Fibroblast of lung (primary cell): ENCODE measurements at regions not wholly inside any gene's neighbourhood (a gene's known extent, or its start where the extent isn't known, plus 50 kb on each side); places are given as distances from the start of the nearest gene placed in this dataset.

Experiments
- DNase-seq, 2 donors: peaks; one replicate each; pipeline versions ENCODE4 v3.0.0 to v3.0.0-alpha.2; 2010; ENCODE audit warnings: low read depth in 2 of 2
- H2AFZ ChIP-seq: 2 replicates; pipeline ENCODE4 v1.5.1; 2012; ENCODE audit warnings: low read length, control low read depth, inconsistent platforms
- H3K27ac ChIP-seq: 2 replicates; pipeline ENCODE4 v1.5.1; 2011; ENCODE audit warnings: low read length, control low read depth; ENCODE audit not compliant: insufficient read depth
- H3K27me3 ChIP-seq: 2 replicates; pipeline ENCODE4 v1.5.1; 2011; ENCODE audit warnings: mild to moderate bottlenecking, low read length; ENCODE audit not compliant: control insufficient read depth, insufficient read depth
- H3K36me3 ChIP-seq: 2 replicates; pipeline ENCODE4 v1.5.1; 2011; ENCODE audit warnings: low read length; ENCODE audit not compliant: control insufficient read depth, insufficient read depth
- H3K4me1 ChIP-seq: 2 replicates; pipeline ENCODE4 v1.5.1; 2011; ENCODE audit warnings: low read length; ENCODE audit not compliant: control insufficient read depth, insufficient read depth; ENCODE audit errors: extremely low read depth
- H3K4me2 ChIP-seq: 2 replicates; pipeline ENCODE4 v1.5.1; 2011; ENCODE audit warnings: low read length, control low read depth; ENCODE audit not compliant: insufficient read depth; ENCODE audit errors: extremely low read depth
- H3K4me3 ChIP-seq, 4 experiments: fragments of 200-600 bp in 1 of 4; sonication (generic) in 1 of 4; replicated peaks in 1 of 4; 2 replicates each; pipeline ENCODE4 v1.5.1; 2011 to 2016; ENCODE audit warnings: low read length in 4 of 4, low read depth in 3 of 4, mild to moderate bottlenecking in 3 of 4, control low read depth in 2 of 4, inconsistent platforms in 1 of 4, mixed read lengths in 1 of 4; ENCODE audit not compliant: insufficient read depth in 1 of 4; ENCODE audit errors: control extremely low read depth in 1 of 4
- H3K79me2 ChIP-seq: 2 replicates; pipeline ENCODE4 v1.5.1; 2012; ENCODE audit warnings: mild to moderate bottlenecking, low read length, inconsistent platforms; ENCODE audit not compliant: control insufficient read depth, insufficient read depth
- H3K9ac ChIP-seq: 2 replicates; pipeline ENCODE4 v1.5.1; 2011; ENCODE audit warnings: mild to moderate bottlenecking, low read length, control low read depth; ENCODE audit not compliant: insufficient read depth
- H3K9me3 ChIP-seq: 2 replicates; pipeline ENCODE4 v1.5.1; 2012; ENCODE audit warnings: low read depth, low read length; ENCODE audit not compliant: control insufficient read depth, insufficient read depth
- H4K20me1 ChIP-seq: 2 replicates; pipeline ENCODE4 v1.5.1; 2011; ENCODE audit warnings: low read length; ENCODE audit not compliant: control insufficient read depth, insufficient read depth; ENCODE audit errors: extremely low read depth
- EZH2 ChIP-seq: IDR thresholded peaks from 2 replicates; pipeline ENCODE4 v1.5.1; 2012; ENCODE audit warnings: low read length, control low read depth, mild to moderate bottlenecking; ENCODE audit errors: missing control alignments
- TF ChIP-seq, protein P1 (sequence below), 2 donors: IDR thresholded peaks in 1 of 2; conservative IDR thresholded peaks in 1 of 2; 1 replicate in 1 of 2; 2 replicates in 1 of 2; pipeline ENCODE4 v1.5.1; 2011 to 2012; ENCODE audit warnings: low read length in 2 of 2, control low read depth in 1 of 2, inconsistent platforms in 1 of 2, low read depth in 1 of 2, mild to moderate bottlenecking in 1 of 2

DNA sequence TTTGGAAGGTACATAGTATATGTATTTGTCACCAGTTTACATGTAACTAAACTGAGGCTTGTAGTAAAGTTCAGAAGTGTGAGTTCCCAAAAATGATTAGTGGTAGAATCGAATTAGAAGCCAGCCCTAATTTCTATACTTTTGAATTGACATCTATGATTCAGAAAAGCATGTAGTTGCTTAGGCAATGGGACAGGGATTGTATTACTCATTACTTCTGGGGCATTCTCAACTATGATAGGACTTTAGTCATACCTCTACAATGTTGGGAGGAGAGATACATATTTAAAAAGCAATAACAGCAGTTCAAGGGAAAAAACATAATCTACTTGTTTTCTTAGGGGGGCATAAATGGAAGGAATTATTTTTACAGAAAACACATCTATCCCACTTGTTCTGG lies 277.9 kb upstream of the E2F7 start:
- no peaks in the 10 kb centered on the region for H3K36me3 ChIP-seq
- H2AFZ ChIP-seq: no peak overlapping the region
- H3K4me3 ChIP-seq: no peak overlapping the region
- DNase-seq: peak; percentile 39 to 62
- H3K27ac ChIP-seq: no peak overlapping the region
- no peaks in the 10 kb centered on the region for H3K79me2 ChIP-seq
- TF ChIP-seq, protein P1, sequence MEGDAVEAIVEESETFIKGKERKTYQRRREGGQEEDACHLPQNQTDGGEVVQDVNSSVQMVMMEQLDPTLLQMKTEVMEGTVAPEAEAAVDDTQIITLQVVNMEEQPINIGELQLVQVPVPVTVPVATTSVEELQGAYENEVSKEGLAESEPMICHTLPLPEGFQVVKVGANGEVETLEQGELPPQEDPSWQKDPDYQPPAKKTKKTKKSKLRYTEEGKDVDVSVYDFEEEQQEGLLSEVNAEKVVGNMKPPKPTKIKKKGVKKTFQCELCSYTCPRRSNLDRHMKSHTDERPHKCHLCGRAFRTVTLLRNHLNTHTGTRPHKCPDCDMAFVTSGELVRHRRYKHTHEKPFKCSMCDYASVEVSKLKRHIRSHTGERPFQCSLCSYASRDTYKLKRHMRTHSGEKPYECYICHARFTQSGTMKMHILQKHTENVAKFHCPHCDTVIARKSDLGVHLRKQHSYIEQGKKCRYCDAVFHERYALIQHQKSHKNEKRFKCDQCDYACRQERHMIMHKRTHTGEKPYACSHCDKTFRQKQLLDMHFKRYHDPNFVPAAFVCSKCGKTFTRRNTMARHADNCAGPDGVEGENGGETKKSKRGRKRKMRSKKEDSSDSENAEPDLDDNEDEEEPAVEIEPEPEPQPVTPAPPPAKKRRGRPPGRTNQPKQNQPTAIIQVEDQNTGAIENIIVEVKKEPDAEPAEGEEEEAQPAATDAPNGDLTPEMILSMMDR (conservative IDR thresholded peaks at IDR 0.05 in 1 of 2, IDR thresholded peaks at IDR 0.05 in 1 of 2; ENCODE audit: low read depth in 1 of 2, low read length in 2 of 2): no peak
- no peak for TF ChIP-seq EZH2
- H3K4me2 ChIP-seq: peak overlapping the region; percentile 17
- no peaks in the 10 kb centered on the region for H3K9me3 ChIP-seq
- H3K9ac ChIP-seq: no peak overlapping the region
- H3K27me3 ChIP-seq: no peaks in the 10 kb centered on the region
- no peaks in the 10 kb centered on the region for H4K20me1 ChIP-seq
- H3K4me1 ChIP-seq: no peaks in the 10 kb centered on the region

DNA sequence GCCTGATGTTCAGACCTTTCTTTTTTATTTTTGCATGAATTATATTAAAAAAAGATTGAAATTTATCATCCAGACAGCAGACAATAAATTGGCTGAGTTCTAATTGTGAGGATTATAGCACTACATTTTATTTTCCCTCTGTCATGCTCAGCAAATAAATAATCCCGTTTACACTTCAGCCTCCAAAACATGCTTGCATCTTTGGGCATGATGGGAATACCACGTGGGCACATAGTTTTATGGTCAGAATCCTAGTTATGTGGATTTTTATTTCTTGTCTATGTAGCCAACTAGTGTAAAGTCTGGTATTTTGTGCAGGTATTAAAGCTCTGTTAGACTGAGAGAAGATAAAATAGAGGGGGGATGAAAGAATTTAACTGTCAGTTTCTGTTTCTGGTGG lies 276.9 kb upstream of the E2F7 start:
- Histone ChIP-seq H4K20me1 (no peaks in the 10 kb centered on the region), H3K9me3 (no peaks in the 10 kb centered on the region), H3K27ac (no peak overlapping the region), H3K4me2 (no peak overlapping the region), H3K4me1 (no peaks in the 10 kb centered on the region), H2AFZ (no peak overlapping the region), H3K36me3 (no peaks in the 10 kb centered on the region), H3K27me3 (no peaks in the 10 kb centered on the region), H3K4me3 (no peak overlapping the region), H3K9ac (no peak overlapping the region), H3K79me2 (no peaks in the 10 kb centered on the region)
- DNase-seq: no peak
- TF ChIP-seq EZH2: no peak
- TF ChIP-seq, protein P1 (conservative IDR thresholded peaks at IDR 0.05 in 1 of 2, IDR thresholded peaks at IDR 0.05 in 1 of 2; ENCODE audit: low read depth in 1 of 2, low read length in 2 of 2): no peak

DNA sequence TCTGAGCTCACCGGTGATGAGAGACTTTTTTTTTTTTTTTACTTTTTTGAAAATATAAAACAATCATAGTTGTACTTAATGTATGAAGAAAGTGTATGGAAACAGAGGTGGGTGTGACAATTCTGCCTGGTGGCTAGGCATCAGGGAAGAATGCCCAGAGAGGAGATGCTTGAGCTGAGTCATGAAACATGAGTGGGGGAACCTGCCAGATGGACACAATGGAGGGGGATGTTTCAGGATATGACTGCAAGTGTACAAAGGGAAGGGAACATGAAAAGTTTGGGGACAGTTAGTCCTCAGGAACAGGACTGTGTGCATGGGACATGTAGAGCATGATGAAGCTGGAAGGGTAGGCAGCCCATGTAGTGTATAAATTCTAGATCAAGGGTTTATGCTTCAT lies 274.2 kb upstream of the E2F7 start:
- Histone ChIP-seq H3K4me1 (no peaks in the 10 kb centered on the region), H2AFZ (no peak overlapping the region), H3K9ac (no peak overlapping the region), H3K27me3 (no peaks in the 10 kb centered on the region), H3K4me2 (no peak overlapping the region), H3K36me3 (no peaks in the 10 kb centered on the region), H3K4me3 (no peak overlapping the region), H3K79me2 (no peaks in the 10 kb centered on the region), H3K9me3 (no peaks in the 10 kb centered on the region), H3K27ac (no peak overlapping the region), H4K20me1 (no peaks in the 10 kb centered on the region)
- TF ChIP-seq, protein P1 (conservative IDR thresholded peaks at IDR 0.05 in 1 of 2, IDR thresholded peaks at IDR 0.05 in 1 of 2; ENCODE audit: low read depth in 1 of 2, low read length in 2 of 2): no peak
- TF ChIP-seq EZH2: no peak
- peak; percentile 56 to 63 for DNase-seq
